ENCODE measurements at regions not wholly inside any gene's neighbourhood (a gene's known extent, or its start where the extent isn't known, plus 50 kb on each side); places are given as distances from the start of the nearest gene placed in this dataset.

DNA sequence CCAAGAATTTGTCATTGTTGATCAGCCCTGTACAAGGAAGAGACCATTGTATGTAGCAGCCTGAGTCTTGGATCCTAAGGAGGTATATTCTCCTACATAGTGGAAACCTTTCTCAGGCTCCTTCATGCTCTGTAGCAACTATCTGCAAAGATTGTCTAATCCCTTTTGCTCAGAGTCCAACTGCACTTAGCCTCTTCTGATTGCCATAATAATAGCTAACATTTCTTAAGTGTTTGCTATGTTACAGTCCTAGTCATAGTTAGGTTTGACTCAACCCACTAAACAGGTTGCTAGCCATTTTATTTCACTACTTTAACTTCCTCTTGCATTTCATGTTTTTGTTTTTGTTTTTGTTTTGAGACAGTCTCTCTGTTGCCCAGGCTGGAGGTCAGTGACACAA, 50.8 kb upstream of the SLC16A2 start:
- Histone ChIP-seq H3K27me3 (ENCODE audit: low read length) (no peaks in the 10 kb centered on the region), H3K4me2 (ENCODE audit: low read length) (no peak overlapping the region), H3K9me2 (replicated peaks; ENCODE audit: low read length) (no peaks in the 10 kb centered on the region), H3K79me2 (ENCODE audit: low read length) (no peaks in the 10 kb centered on the region), H3F3A (ENCODE audit: low read length, unreplicated experiment) (no peaks in the 10 kb centered on the region), H3K9ac (ENCODE audit: low read length) (no peak overlapping the region), H4K20me1 (ENCODE audit: low read length) (no peaks in the 10 kb centered on the region), H3K36me3 (ENCODE audit: low read depth, low read length) (no peaks in the 10 kb centered on the region), H3K4me1 (ENCODE audit: insufficient read depth, low read length) (no peaks in the 10 kb centered on the region), H3K9me3 (ENCODE audit: low read length) (no peaks in the 10 kb centered on the region), H3K4me3 (ENCODE audit: low read length) (no peak overlapping the region), H2AFZ (ENCODE audit: low read length) (no peak overlapping the region), H3K27ac (ENCODE audit: low read length) (no peak overlapping the region)
- POLR2A ChIA-PET (ENCODE audit: unreplicated experiment) = no interaction called here
- DNase-seq = no peak
- CTCF ChIA-PET = no interaction called here
- ATAC-seq = no peak
- no TSS peak for BruUV-seq (replicated peaks)
- intact Hi-C loops (cut with micrococcal nuclease) = no loop called here
- TF ChIP-seq EZH2 (IDR thresholded peaks at IDR 0.05; ENCODE audit: low read length, unreplicated experiment) = no peak

DNA sequence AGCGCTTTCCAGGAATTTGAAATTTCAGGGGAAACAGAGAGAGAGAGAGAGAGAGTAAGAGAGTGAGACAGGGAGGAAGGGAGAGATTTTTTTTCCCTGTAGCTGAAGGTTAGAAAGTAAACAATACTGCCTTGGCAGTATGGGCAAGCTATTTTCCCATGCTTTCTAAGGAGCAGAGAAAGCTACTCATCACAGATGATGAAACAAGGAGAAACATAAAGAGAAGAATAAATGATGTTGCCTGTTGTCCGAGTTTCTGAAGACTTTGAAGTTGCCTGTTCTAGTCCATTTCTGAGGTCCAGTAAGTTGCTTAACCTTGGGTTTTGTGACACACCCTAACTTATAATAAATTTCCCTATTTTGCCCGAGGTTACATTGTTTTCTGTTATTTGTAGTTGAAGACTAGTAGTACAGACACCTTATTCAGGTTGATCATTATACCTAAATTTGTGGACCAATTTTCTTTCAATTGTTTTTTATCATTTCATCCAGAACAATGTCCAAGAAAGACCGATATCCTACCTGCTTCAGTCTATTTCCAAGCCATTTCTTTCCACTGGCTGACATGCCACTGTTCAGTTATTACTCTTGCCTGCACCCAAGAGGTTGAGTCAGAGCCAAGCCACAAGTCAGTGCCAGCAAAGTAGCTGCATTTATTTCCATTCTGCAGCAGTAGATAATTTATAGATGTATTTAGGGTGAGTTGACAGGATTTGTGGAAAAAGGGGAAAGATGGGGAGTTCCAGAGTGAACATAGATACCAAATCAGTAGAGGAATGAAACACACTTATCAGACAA, 49.7 kb upstream of the SLC16A2 start:
- Histone ChIP-seq H3K9ac (ENCODE audit: low read length) (no peak overlapping the region), H3K36me3 (ENCODE audit: low read depth, low read length) (no peaks in the 10 kb centered on the region), H3K9me2 (replicated peaks; ENCODE audit: low read length) (no peaks in the 10 kb centered on the region), H2AFZ (ENCODE audit: low read length) (no peak overlapping the region), H3K27me3 (ENCODE audit: low read length) (no peaks in the 10 kb centered on the region), H3K4me3 (ENCODE audit: low read length) (no peak overlapping the region), H3K27ac (ENCODE audit: low read length) (no peak overlapping the region), H3K4me2 (ENCODE audit: low read length) (no peak overlapping the region), H3K4me1 (ENCODE audit: insufficient read depth, low read length) (no peaks in the 10 kb centered on the region), H3K79me2 (ENCODE audit: low read length) (no peaks in the 10 kb centered on the region), H3K9me3 (ENCODE audit: low read length) (no peaks in the 10 kb centered on the region), H3F3A (ENCODE audit: low read length, unreplicated experiment) (no peaks in the 10 kb centered on the region), H4K20me1 (ENCODE audit: low read length) (no peaks in the 10 kb centered on the region)
- POLR2A ChIA-PET (ENCODE audit: unreplicated experiment) = interaction anchor here (0.7 kb wide), 1 partner anchor 79 kb away, joined by 5 read pairs; no protein-coding TSS in a partner anchor
- DNase-seq = no peak
- no TSS peak for BruUV-seq (replicated peaks)
- intact Hi-C loops (cut with micrococcal nuclease) = no loop called here
- no peak for ATAC-seq
- CTCF ChIA-PET = no interaction called here
- TF ChIP-seq EZH2phosphoT487 (IDR thresholded peaks at IDR 0.05; ENCODE audit: borderline replicate concordance, low read length) (no peak), EZH2 (IDR thresholded peaks at IDR 0.05; ENCODE audit: low read length, unreplicated experiment) (no peak)
- TF ChIP-seq, protein P1, sequence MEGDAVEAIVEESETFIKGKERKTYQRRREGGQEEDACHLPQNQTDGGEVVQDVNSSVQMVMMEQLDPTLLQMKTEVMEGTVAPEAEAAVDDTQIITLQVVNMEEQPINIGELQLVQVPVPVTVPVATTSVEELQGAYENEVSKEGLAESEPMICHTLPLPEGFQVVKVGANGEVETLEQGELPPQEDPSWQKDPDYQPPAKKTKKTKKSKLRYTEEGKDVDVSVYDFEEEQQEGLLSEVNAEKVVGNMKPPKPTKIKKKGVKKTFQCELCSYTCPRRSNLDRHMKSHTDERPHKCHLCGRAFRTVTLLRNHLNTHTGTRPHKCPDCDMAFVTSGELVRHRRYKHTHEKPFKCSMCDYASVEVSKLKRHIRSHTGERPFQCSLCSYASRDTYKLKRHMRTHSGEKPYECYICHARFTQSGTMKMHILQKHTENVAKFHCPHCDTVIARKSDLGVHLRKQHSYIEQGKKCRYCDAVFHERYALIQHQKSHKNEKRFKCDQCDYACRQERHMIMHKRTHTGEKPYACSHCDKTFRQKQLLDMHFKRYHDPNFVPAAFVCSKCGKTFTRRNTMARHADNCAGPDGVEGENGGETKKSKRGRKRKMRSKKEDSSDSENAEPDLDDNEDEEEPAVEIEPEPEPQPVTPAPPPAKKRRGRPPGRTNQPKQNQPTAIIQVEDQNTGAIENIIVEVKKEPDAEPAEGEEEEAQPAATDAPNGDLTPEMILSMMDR (conservative IDR thresholded peaks at IDR 0.05; ENCODE audit: low read depth, low read length) = no peak
